GM23338 (cell line): ENCODE measurements at regions not wholly inside any gene's neighbourhood (a gene's known extent, or its start where the extent isn't known, plus 50 kb on each side); places are given as distances from the start of the nearest gene placed in this dataset.

Source experiments
- ATAC-seq: fragments of 200-7000 bp; cut with Tn5 transposase; 3 replicates; pipeline ENCODE4 v1.9.1; 2020
- DNase-seq: peaks from one replicate; pipeline ENCODE4 v3.0.0-alpha.2; 2015; ENCODE audit warnings: low spot score
- H2AFZ ChIP-seq: fragments of 200-600 bp; sonication (generic); 2 replicates; pipeline ENCODE4 v1.8.0; 2016; ENCODE audit warnings: antibody characterized with exemption, mild to moderate bottlenecking, moderate library complexity
- H3F3A ChIP-seq: fragments of 200-600 bp; sonication (generic); replicated peaks from 2 replicates; pipeline ENCODE4 v1.8.0; 2017; ENCODE audit warnings: antibody characterized with exemption, mixed run types, low read depth
- H3K27ac ChIP-seq: fragments of 200-600 bp; sonication (generic); 2 replicates; pipeline ENCODE4 v1.6.1; 2016; ENCODE audit warnings: low read depth
- H3K27me3 ChIP-seq: fragments of 200-600 bp; sonication (generic); 2 replicates; pipeline ENCODE4 v1.8.0; 2016; ENCODE audit warnings: mild to moderate bottlenecking, mixed run types, moderate library complexity; ENCODE audit not compliant: insufficient read depth
- H3K36me3 ChIP-seq: fragments of 200-600 bp; sonication (generic); 2 replicates; pipeline ENCODE4 v1.8.0; 2016; ENCODE audit warnings: mild to moderate bottlenecking; ENCODE audit not compliant: insufficient read depth
- H3K4me1 ChIP-seq: fragments of 200-600 bp; sonication (generic); 2 replicates; pipeline ENCODE4 v1.8.0; 2016; ENCODE audit warnings: mild to moderate bottlenecking, moderate library complexity; ENCODE audit not compliant: insufficient read depth
- H3K4me2 ChIP-seq: fragments of 200-600 bp; sonication (generic); 2 replicates; pipeline ENCODE4 v1.7.1; 2017; ENCODE audit warnings: mixed run types
- H3K4me3 ChIP-seq: fragments of 200-600 bp; sonication (generic); 2 replicates; pipeline ENCODE4 v1.6.1; 2016; ENCODE audit warnings: mixed run types
- H3K79me2 ChIP-seq: fragments of 200-600 bp; sonication (generic); replicated peaks from 2 replicates; pipeline ENCODE4 v1.8.0; 2017; ENCODE audit warnings: mild to moderate bottlenecking; ENCODE audit not compliant: insufficient read depth
- H3K9me2 ChIP-seq: fragments of 200-600 bp; sonication (generic); 2 replicates; pipeline ENCODE4 v1.8.0; 2017; ENCODE audit not compliant: insufficient read depth
- H4K20me1 ChIP-seq: fragments of 200-600 bp; sonication (generic); replicated peaks from 2 replicates; pipeline ENCODE4 v1.8.0; 2017; ENCODE audit warnings: mild to moderate bottlenecking; ENCODE audit not compliant: insufficient read depth
- H3K27ac Mint-ChIP-seq: 2 replicates; pipeline ENCODE4 v1.8.0; 2020; ENCODE audit warnings: inconsistent platforms, mild to moderate bottlenecking, moderate library complexity, mixed read lengths
- H3K27me3 Mint-ChIP-seq: 3 replicates; pipeline ENCODE4 v1.8.0; 2022; ENCODE audit warnings: low read depth, mild to moderate bottlenecking, moderate library complexity, mixed read lengths, inconsistent platforms; ENCODE audit not compliant: insufficient read depth, poor library complexity
- H3K36me3 Mint-ChIP-seq: 3 replicates; pipeline ENCODE4 v1.8.0; 2021; ENCODE audit warnings: low read depth, mild to moderate bottlenecking, inconsistent platforms, moderate library complexity, mixed read lengths
- H3K4me1 Mint-ChIP-seq: 3 replicates; pipeline ENCODE4 v1.8.0; 2020; ENCODE audit warnings: mild to moderate bottlenecking, inconsistent platforms, mixed read lengths
- H3K4me3 Mint-ChIP-seq: 3 replicates; pipeline ENCODE4 v1.8.0; 2021; ENCODE audit warnings: moderate library complexity, mild to moderate bottlenecking, inconsistent platforms, mixed read lengths
- H3K9me3 Mint-ChIP-seq: 3 replicates; pipeline ENCODE4 v1.8.0; 2020; ENCODE audit warnings: moderate library complexity, mild to moderate bottlenecking, inconsistent platforms, mixed read lengths
- EZH2phosphoT487 ChIP-seq: fragments of 200-600 bp; sonication (generic); IDR thresholded peaks from one replicate; pipeline ENCODE4 v1.8.1; 2018; ENCODE audit warnings: antibody characterized with exemption; ENCODE audit not compliant: unreplicated experiment
- NANOG ChIP-seq: IDR thresholded peaks from 2 replicates; pipeline ENCODE4 v1.6.1; 2016; ENCODE audit warnings: antibody characterized with exemption, borderline replicate concordance
- POLR2AphosphoS5 ChIP-seq: IDR thresholded peaks from 2 replicates; pipeline ENCODE4 v1.6.1; 2016; ENCODE audit warnings: antibody characterized with exemption, low read depth
- STAT1 ChIP-seq: IDR thresholded peaks from one replicate; pipeline ENCODE4 v1.6.1; 2016; ENCODE audit warnings: antibody characterized with exemption; ENCODE audit not compliant: unreplicated experiment
- ZNF114 ChIP-seq: fragments of 250-450 bp; sonication (Bioruptor Pico); IDR thresholded peaks from 2 replicates; pipeline ENCODE4 v1.5.0; 2020; ENCODE audit warnings: mild to moderate bottlenecking, moderate library complexity
- ZNF331 ChIP-seq: fragments of 250-450 bp; sonication (Bioruptor Pico); IDR thresholded peaks from 2 replicates; pipeline ENCODE4 v1.5.0; 2020; ENCODE audit warnings: low read depth, mild to moderate bottlenecking, moderate library complexity
- TF ChIP-seq, protein P1 (sequence below): fragments of 250-450 bp; sonication (Bioruptor Pico); IDR thresholded peaks from 2 replicates; pipeline ENCODE4 v1.5.0; 2020; ENCODE audit warnings: mild to moderate bottlenecking, moderate library complexity
- TF ChIP-seq, protein P2 (sequence below): IDR thresholded peaks from one replicate; pipeline ENCODE4 v1.6.1; 2018; ENCODE audit warnings: antibody characterized with exemption; ENCODE audit not compliant: unreplicated experiment
- TF ChIP-seq, protein P3 (sequence below), 2 experiments: fragments of 200-600 bp in 1 of 2; sonication (generic) in 1 of 2; conservative IDR thresholded peaks; 2 replicates each; pipeline versions ENCODE4 v1.5.1 to v1.6.1; 2016 to 2017; ENCODE audit warnings: antibody characterized with exemption in 2 of 2, low read depth in 2 of 2, mild to moderate bottlenecking in 2 of 2, moderate library complexity in 1 of 2

DNA sequence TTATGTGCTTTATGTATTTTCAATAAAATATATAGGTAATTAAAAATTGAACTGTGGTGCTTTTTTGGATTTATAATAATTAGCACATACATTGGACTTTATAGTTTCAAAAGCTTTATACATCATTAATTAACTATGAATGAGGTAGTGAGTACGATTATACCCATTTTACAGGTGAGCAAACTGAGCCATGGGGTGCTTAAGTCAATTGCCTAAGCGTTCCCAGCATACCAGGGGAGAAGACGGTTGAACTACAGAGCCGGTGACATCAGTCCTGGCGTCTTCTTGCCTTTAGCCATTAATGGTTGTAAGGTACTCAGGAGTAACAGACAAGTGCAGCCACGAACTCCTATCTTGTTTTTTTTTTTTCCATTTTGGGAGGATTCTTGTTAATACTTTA lies 172.8 kb downstream of the GATA3 start:
- no peak overlapping the region for H3K4me3 Mint-ChIP-seq

More for the DNA sequence above, 172.8 kb downstream of the GATA3 start:
- Mint-ChIP-seq H3K4me1 (no peaks in the 10 kb centered on the region), H3K9me3 (no peaks in the 10 kb centered on the region), H3K36me3 (no peaks in the 10 kb centered on the region), H3K27ac (no peak overlapping the region), H3K27me3 (peaks cover 4% of the 10 kb centered on the region)
- TF ChIP-seq ZNF114 (CRISPR knock-in tag) (no peak), NANOG (no peak), ZNF331 (CRISPR knock-in tag) (no peak), POLR2AphosphoS5 (no peak), STAT1 (no peak), EZH2phosphoT487 (no peak)
- TF ChIP-seq, protein P1, sequence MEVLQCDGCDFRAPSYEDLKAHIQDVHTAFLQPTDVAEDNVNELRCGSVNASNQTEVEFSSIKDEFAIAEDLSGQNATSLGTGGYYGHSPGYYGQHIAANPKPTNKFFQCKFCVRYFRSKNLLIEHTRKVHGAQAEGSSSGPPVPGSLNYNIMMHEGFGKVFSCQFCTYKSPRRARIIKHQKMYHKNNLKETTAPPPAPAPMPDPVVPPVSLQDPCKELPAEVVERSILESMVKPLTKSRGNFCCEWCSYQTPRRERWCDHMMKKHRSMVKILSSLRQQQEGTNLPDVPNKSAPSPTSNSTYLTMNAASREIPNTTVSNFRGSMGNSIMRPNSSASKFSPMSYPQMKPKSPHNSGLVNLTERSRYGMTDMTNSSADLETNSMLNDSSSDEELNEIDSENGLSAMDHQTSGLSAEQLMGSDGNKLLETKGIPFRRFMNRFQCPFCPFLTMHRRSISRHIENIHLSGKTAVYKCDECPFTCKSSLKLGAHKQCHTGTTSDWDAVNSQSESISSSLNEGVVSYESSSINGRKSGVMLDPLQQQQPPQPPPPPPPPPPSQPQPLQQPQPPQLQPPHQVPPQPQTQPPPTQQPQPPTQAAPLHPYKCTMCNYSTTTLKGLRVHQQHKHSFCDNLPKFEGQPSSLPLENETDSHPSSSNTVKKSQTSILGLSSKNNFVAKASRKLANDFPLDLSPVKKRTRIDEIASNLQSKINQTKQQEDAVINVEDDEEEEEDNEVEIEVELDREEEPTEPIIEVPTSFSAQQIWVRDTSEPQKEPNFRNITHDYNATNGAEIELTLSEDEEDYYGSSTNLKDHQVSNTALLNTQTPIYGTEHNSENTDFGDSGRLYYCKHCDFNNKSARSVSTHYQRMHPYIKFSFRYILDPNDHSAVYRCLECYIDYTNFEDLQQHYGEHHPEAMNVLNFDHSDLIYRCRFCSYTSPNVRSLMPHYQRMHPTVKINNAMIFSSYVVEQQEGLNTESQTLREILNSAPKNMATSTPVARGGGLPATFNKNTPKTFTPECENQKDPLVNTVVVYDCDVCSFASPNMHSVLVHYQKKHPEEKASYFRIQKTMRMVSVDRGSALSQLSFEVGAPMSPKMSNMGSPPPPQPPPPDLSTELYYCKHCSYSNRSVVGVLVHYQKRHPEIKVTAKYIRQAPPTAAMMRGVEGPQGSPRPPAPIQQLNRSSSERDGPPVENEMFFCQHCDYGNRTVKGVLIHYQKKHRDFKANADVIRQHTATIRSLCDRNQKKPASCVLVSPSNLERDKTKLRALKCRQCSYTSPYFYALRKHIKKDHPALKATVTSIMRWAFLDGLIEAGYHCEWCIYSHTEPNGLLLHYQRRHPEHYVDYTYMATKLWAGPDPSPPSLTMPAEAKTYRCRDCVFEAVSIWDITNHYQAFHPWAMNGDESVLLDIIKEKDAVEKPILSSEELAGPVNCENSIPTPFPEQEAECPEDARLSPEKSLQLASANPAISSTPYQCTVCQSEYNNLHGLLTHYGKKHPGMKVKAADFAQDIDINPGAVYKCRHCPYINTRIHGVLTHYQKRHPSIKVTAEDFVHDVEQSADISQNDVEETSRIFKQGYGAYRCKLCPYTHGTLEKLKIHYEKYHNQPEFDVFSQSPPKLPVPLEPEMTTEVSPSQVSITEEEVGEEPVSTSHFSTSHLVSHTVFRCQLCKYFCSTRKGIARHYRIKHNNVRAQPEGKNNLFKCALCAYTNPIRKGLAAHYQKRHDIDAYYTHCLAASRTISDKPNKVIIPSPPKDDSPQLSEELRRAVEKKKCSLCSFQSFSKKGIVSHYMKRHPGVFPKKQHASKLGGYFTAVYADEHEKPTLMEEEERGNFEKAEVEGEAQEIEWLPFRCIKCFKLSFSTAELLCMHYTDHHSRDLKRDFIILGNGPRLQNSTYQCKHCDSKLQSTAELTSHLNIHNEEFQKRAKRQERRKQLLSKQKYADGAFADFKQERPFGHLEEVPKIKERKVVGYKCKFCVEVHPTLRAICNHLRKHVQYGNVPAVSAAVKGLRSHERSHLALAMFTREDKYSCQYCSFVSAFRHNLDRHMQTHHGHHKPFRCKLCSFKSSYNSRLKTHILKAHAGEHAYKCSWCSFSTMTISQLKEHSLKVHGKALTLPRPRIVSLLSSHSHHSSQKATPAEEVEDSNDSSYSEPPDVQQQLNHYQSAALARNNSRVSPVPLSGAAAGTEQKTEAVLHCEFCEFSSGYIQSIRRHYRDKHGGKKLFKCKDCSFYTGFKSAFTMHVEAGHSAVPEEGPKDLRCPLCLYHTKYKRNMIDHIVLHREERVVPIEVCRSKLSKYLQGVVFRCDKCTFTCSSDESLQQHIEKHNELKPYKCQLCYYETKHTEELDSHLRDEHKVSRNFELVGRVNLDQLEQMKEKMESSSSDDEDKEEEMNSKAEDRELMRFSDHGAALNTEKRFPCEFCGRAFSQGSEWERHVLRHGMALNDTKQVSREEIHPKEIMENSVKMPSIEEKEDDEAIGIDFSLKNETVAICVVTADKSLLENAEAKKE (CRISPR knock-in tag) = no peak
- TF ChIP-seq, protein P2, sequence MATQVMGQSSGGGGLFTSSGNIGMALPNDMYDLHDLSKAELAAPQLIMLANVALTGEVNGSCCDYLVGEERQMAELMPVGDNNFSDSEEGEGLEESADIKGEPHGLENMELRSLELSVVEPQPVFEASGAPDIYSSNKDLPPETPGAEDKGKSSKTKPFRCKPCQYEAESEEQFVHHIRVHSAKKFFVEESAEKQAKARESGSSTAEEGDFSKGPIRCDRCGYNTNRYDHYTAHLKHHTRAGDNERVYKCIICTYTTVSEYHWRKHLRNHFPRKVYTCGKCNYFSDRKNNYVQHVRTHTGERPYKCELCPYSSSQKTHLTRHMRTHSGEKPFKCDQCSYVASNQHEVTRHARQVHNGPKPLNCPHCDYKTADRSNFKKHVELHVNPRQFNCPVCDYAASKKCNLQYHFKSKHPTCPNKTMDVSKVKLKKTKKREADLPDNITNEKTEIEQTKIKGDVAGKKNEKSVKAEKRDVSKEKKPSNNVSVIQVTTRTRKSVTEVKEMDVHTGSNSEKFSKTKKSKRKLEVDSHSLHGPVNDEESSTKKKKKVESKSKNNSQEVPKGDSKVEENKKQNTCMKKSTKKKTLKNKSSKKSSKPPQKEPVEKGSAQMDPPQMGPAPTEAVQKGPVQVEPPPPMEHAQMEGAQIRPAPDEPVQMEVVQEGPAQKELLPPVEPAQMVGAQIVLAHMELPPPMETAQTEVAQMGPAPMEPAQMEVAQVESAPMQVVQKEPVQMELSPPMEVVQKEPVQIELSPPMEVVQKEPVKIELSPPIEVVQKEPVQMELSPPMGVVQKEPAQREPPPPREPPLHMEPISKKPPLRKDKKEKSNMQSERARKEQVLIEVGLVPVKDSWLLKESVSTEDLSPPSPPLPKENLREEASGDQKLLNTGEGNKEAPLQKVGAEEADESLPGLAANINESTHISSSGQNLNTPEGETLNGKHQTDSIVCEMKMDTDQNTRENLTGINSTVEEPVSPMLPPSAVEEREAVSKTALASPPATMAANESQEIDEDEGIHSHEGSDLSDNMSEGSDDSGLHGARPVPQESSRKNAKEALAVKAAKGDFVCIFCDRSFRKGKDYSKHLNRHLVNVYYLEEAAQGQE = no peak
- TF ChIP-seq, protein P3, sequence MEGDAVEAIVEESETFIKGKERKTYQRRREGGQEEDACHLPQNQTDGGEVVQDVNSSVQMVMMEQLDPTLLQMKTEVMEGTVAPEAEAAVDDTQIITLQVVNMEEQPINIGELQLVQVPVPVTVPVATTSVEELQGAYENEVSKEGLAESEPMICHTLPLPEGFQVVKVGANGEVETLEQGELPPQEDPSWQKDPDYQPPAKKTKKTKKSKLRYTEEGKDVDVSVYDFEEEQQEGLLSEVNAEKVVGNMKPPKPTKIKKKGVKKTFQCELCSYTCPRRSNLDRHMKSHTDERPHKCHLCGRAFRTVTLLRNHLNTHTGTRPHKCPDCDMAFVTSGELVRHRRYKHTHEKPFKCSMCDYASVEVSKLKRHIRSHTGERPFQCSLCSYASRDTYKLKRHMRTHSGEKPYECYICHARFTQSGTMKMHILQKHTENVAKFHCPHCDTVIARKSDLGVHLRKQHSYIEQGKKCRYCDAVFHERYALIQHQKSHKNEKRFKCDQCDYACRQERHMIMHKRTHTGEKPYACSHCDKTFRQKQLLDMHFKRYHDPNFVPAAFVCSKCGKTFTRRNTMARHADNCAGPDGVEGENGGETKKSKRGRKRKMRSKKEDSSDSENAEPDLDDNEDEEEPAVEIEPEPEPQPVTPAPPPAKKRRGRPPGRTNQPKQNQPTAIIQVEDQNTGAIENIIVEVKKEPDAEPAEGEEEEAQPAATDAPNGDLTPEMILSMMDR (conservative IDR thresholded peaks at IDR 0.05; ENCODE audit: low read depth in 2 of 2) = no peak
- Histone ChIP-seq H3K4me2 (no peak overlapping the region), H3K27ac (no peak overlapping the region), H2AFZ (no peak overlapping the region), H3K4me3 (no peak overlapping the region), H3K79me2 (no peaks in the 10 kb centered on the region), H3K4me1 (no peaks in the 10 kb centered on the region), H3K36me3 (no peaks in the 10 kb centered on the region), H3K27me3 (no peaks in the 10 kb centered on the region), H3K9me2 (no peaks in the 10 kb centered on the region), H4K20me1 (no peaks in the 10 kb centered on the region), H3F3A (no peaks in the 10 kb centered on the region)
- DNase-seq = no peak
- no peak for ATAC-seq
